HCT116 (cell line): ENCODE measurements at regions not wholly inside any gene's neighbourhood (a gene's known extent, or its start where the extent isn't known, plus 50 kb on each side); places are given as distances from the start of the nearest gene placed in this dataset.

Experiments used
- ATAC-seq: fragments of 200-7000 bp; cut with Tn5 transposase; 2 replicates; pipeline ENCODE4 v1.9.1; 2020; ENCODE audit warnings: mild to moderate bottlenecking, moderate library complexity
- BruUV-seq: library from RNA; stranded (reverse); fragments of 400-500 nt; replicated peaks from 2 replicates; lab custom pipeline; 2021; lab: Mats Ljungman, UMichigan
- CTCF ChIA-PET: fragments of 300-600 bp; sonication (Branson Sonifier 250); formaldehyde crosslinking; loops from one replicate; lab custom pipeline; 2021; ENCODE audit warnings: antibody characterized with exemption; lab: Charles Lee
- POLR2A ChIA-PET: fragments of 300-600, 350-600 bp; sonication (Branson Sonifier 250); formaldehyde crosslinking; loops from one replicate; lab custom pipeline; 2021; ENCODE audit warnings: antibody characterized with exemption; lab: Charles Lee
- RAD21 ChIA-PET, 2 experiments: fragments of 300-600 bp; sonication (Branson Sonifier 250); formaldehyde crosslinking; loops; one replicate each; lab custom pipeline; 2023; ENCODE audit warnings: low total read pairs in 2 of 2; ENCODE audit not compliant: uncharacterized antibody in 2 of 2, unreplicated experiment in 2 of 2, low non-redundant PET in 1 of 2; lab: Charles Lee
- DNase-seq: peaks from one replicate; pipeline ENCODE4 v3.0.0-alpha.2; 2010; ENCODE audit warnings: low read depth, low spot score
- H2AFZ ChIP-seq: fragments of 200-600 bp; shearing (Covaris generic), sonication (generic); 2 replicates; pipeline ENCODE4 v1.6.1; 2017; ENCODE audit warnings: low read depth, mixed run types, mixed read lengths, antibody characterized with exemption, low read length; ENCODE audit not compliant: poor library complexity, severe bottlenecking
- H3K27ac ChIP-seq: 2 replicates; pipeline ENCODE4 v1.5.1; 2012; ENCODE audit warnings: low read depth, low read length
- H3K27me3 ChIP-seq: fragments of 200-600 bp; sonication (generic); 2 replicates; pipeline ENCODE4 v1.6.1; 2016; ENCODE audit warnings: mixed run types, low read length, mixed read lengths; ENCODE audit not compliant: insufficient read depth
- H3K36me3 ChIP-seq, 2 experiments: fragments of 200-500 bp in 1 of 2; fragments of 200-600 bp in 1 of 2; sonication (Bioruptor generic) in 1 of 2; sonication (generic) in 1 of 2; 2 replicates each; pipeline versions ENCODE4 v1.5.1 to v1.6.1; 2014 to 2016; ENCODE audit warnings: low read length in 2 of 2, inconsistent platforms in 1 of 2, mixed read lengths in 1 of 2, mixed run types in 1 of 2; ENCODE audit not compliant: insufficient read depth in 2 of 2, control insufficient read depth in 1 of 2
- H3K4me1 ChIP-seq, 2 experiments: fragments of 200-600 bp in 1 of 2; sonication (generic) in 1 of 2; 2 replicates each; pipeline versions ENCODE4 v1.5.1 to v1.6.1; 2012 to 2017; ENCODE audit warnings: low read length in 2 of 2, inconsistent platforms in 1 of 2, mild to moderate bottlenecking in 1 of 2, mixed read lengths in 1 of 2, mixed run types in 1 of 2, moderate library complexity in 1 of 2; ENCODE audit not compliant: insufficient read depth in 2 of 2, control insufficient read depth in 1 of 2
- H3K4me2 ChIP-seq: fragments of 200-600 bp; sonication (generic); 2 replicates; pipeline ENCODE4 v1.6.1; 2017; ENCODE audit warnings: mixed run types, low read length, mixed read lengths
- H3K4me3 ChIP-seq, 2 experiments: fragments of 200-600 bp in 1 of 2; sonication (generic) in 1 of 2; replicated peaks in 1 of 2; 2 replicates each; pipeline ENCODE4 v1.5.1; 2011 to 2016; ENCODE audit warnings: low read length in 2 of 2, control low read depth in 1 of 2, low read depth in 1 of 2, mild to moderate bottlenecking in 1 of 2, mixed read lengths in 1 of 2, mixed run types in 1 of 2
- H3K79me2 ChIP-seq: fragments of 200-600 bp; sonication (generic); 2 replicates; pipeline ENCODE4 v1.6.1; 2017; ENCODE audit warnings: mild to moderate bottlenecking, mixed run types, low read length, moderate library complexity, mixed read lengths; ENCODE audit not compliant: insufficient read depth
- H3K9ac ChIP-seq: fragments of 200-600 bp; sonication (generic); 2 replicates; pipeline ENCODE4 v1.6.1; 2016; ENCODE audit warnings: low read length, mixed read lengths
- H3K9me2 ChIP-seq: fragments of 200-600 bp; sonication (generic), shearing (Covaris generic); 2 replicates; pipeline ENCODE4 v1.6.1; 2017; ENCODE audit warnings: mixed run types, mild to moderate bottlenecking, moderate library complexity; ENCODE audit not compliant: insufficient read depth
- H3K9me3 ChIP-seq, 2 experiments: fragments of 200-500 bp in 1 of 2; fragments of 200-600 bp in 1 of 2; sonication (Bioruptor generic) in 1 of 2; sonication (generic) in 1 of 2; 2 replicates each; pipeline ENCODE4 v1.6.1; 2014 to 2017; ENCODE audit warnings: low read length in 2 of 2, mixed read lengths in 2 of 2, inconsistent platforms in 1 of 2, low read depth in 1 of 2, mild to moderate bottlenecking in 1 of 2, mixed run types in 1 of 2, moderate library complexity in 1 of 2; ENCODE audit not compliant: control insufficient read depth in 1 of 2, insufficient read depth in 1 of 2
- H4K20me1 ChIP-seq: fragments of 200-600 bp; sonication (generic), shearing (Covaris generic); 2 replicates; pipeline ENCODE4 v1.6.1; 2017; ENCODE audit warnings: mixed run types, mild to moderate bottlenecking, moderate library complexity; ENCODE audit not compliant: insufficient read depth
- CBX3 ChIP-seq: IDR thresholded peaks from 2 replicates; pipeline ENCODE4 v1.6.1; 2012; ENCODE audit warnings: low read depth
- EGR1 ChIP-seq: IDR thresholded peaks from 2 replicates; pipeline ENCODE4 v1.6.1; 2012; ENCODE audit warnings: low read depth
- EZH2 ChIP-seq: fragments of 200-600 bp; sonication (generic); IDR thresholded peaks from 2 replicates; pipeline ENCODE4 v1.6.1; 2017; ENCODE audit warnings: antibody characterized with exemption, mixed run types
- EZH2phosphoT487 ChIP-seq: fragments of 200-600 bp; IDR thresholded peaks from 2 replicates; pipeline ENCODE4 v1.6.1; 2018; ENCODE audit warnings: antibody characterized with exemption, borderline replicate concordance
- POLR2AphosphoS5 ChIP-seq: IDR thresholded peaks from 2 replicates; pipeline ENCODE4 v1.6.1; 2011; ENCODE audit warnings: mild to moderate bottlenecking, low read depth, low read length, moderate library complexity
- SIN3A ChIP-seq: IDR thresholded peaks from 2 replicates; pipeline ENCODE4 v1.6.1; 2012; ENCODE audit warnings: low read depth
- SP1 ChIP-seq: IDR thresholded peaks from 2 replicates; pipeline ENCODE4 v1.6.1; 2012; ENCODE audit warnings: low read depth
- SRF ChIP-seq: IDR thresholded peaks from 2 replicates; pipeline ENCODE4 v1.6.1; 2012; ENCODE audit warnings: low read depth
- TCF7L2 ChIP-seq: IDR thresholded peaks from 2 replicates; pipeline ENCODE4 v1.7.0; 2011; ENCODE audit warnings: borderline replicate concordance, inconsistent platforms; ENCODE audit not compliant: insufficient read depth, insufficient read length; ENCODE audit errors: extremely low read depth
- ZFX ChIP-seq: fragments of 450-650 bp; IDR thresholded peaks from 2 replicates; pipeline ENCODE4 v1.6.1; 2017
- ZNF274 ChIP-seq: fragments of 200-500 bp; sonication (Bioruptor generic); IDR thresholded peaks from 2 replicates; pipeline ENCODE4 v1.6.1; 2014; ENCODE audit warnings: mild to moderate bottlenecking, low read depth, low read length, inconsistent platforms
- intact Hi-C: fragments of 100-400 bp; cut with micrococcal nuclease; formaldehyde crosslinking; loops from 2 replicates; pipeline ENCODE4 v1.10.0; 2022
- TF ChIP-seq, protein P1 (sequence below): IDR thresholded peaks from 2 replicates; pipeline ENCODE4 v1.6.1; 2011; ENCODE audit warnings: mild to moderate bottlenecking, low read length, moderate library complexity; ENCODE audit not compliant: insufficient replicate concordance; ENCODE audit errors: extremely low read depth
- TF ChIP-seq, protein P2 (sequence below), 3 experiments: fragments of 200-600 bp in 1 of 3; sonication (generic) in 1 of 3; IDR thresholded peaks in 2 of 3; conservative IDR thresholded peaks in 1 of 3; 2 replicates each; pipeline ENCODE4 v1.5.1; 2012 to 2017; ENCODE audit warnings: low read depth in 2 of 3, low read length in 2 of 3, antibody characterized with exemption in 1 of 3, borderline replicate concordance in 1 of 3, control low read depth in 1 of 3, mild to moderate bottlenecking in 1 of 3, mixed read lengths in 1 of 3, mixed run types in 1 of 3, moderate library complexity in 1 of 3; ENCODE audit not compliant: insufficient read depth in 1 of 3
- TF ChIP-seq, protein P3 (sequence below): IDR thresholded peaks from 2 replicates; pipeline ENCODE4 v1.6.1; 2012
- TF ChIP-seq, protein P4 (sequence below): IDR thresholded peaks from 2 replicates; pipeline ENCODE4 v1.6.1; 2012

DNA sequence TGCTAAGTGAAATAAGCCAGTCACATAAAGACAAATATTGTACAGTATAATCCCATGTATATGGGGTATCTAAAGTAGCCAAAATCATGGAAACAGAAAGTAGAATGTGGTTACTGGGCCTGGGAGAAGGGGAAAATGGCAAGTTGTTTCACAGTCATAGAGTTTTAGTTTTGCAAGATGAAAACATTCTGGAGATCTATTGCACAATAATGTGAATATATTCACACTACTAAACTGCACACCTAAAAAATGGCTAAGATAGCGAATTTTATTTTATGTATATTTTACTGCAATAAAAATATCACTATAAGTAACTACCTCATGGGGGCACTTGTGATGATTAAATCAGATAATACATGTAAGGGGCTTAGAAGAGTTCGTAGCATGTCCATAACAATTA is 72.0 kb upstream of the ARHGAP32 start:
- CTCF ChIA-PET, result no interaction called here
- BruUV-seq, result no TSS peak
- no peak for DNase-seq

DNA sequence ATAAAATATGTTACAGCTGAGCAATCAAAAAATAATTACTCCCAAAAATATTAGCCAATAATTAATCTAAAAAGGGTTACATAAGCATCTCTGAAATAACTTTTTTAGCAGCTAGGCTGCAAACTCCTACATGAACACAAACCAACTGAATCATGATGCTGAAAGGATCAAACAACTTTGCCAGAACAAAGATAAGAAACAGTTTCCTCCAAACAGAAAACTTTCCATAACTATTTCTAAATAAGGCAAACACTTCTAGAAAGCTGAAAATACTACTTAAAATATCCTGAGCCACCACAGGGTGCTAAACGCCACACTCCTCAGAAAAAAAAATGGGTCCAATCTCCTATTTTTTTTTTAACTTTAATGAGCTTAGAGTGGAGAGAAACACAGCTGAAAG is 68.6 kb upstream of the ARHGAP32 start:
- Histone ChIP-seq H3K4me3 (no peak overlapping the region), H4K20me1 (no peaks in the 10 kb centered on the region), H3K27ac (no peak overlapping the region), H3K27me3 (no peaks in the 10 kb centered on the region), H3K4me2 (no peak overlapping the region), H3K36me3 (no peaks in the 10 kb centered on the region), H3K9ac (no peak overlapping the region), H3K9me3 (no peaks in the 10 kb centered on the region), H3K79me2 (peaks cover 70% of the 10 kb centered on the region), H3K4me1 (peaks cover 5 to 8% of the 10 kb centered on the region in 2 experiments; a peak in 2 of 4 replicates), H2AFZ (no peak overlapping the region), H3K9me2 (no peaks in the 10 kb centered on the region)
- no TSS peak for BruUV-seq
- ATAC-seq (no peak), DNase-seq (no peak)
- TF ChIP-seq ZFX (no peak), EGR1 (no peak), ZNF274 (no peak), SP1 (no peak), EZH2 (no peak), TCF7L2 (no peak), POLR2AphosphoS5 (no peak), EZH2phosphoT487 (no peak), CBX3 (no peak)
- TF ChIP-seq, protein P1, sequence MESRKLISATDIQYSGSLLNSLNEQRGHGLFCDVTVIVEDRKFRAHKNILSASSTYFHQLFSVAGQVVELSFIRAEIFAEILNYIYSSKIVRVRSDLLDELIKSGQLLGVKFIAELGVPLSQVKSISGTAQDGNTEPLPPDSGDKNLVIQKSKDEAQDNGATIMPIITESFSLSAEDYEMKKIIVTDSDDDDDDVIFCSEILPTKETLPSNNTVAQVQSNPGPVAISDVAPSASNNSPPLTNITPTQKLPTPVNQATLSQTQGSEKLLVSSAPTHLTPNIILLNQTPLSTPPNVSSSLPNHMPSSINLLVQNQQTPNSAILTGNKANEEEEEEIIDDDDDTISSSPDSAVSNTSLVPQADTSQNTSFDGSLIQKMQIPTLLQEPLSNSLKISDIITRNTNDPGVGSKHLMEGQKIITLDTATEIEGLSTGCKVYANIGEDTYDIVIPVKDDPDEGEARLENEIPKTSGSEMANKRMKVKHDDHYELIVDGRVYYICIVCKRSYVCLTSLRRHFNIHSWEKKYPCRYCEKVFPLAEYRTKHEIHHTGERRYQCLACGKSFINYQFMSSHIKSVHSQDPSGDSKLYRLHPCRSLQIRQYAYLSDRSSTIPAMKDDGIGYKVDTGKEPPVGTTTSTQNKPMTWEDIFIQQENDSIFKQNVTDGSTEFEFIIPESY, result no peak
- TF ChIP-seq, protein P2, sequence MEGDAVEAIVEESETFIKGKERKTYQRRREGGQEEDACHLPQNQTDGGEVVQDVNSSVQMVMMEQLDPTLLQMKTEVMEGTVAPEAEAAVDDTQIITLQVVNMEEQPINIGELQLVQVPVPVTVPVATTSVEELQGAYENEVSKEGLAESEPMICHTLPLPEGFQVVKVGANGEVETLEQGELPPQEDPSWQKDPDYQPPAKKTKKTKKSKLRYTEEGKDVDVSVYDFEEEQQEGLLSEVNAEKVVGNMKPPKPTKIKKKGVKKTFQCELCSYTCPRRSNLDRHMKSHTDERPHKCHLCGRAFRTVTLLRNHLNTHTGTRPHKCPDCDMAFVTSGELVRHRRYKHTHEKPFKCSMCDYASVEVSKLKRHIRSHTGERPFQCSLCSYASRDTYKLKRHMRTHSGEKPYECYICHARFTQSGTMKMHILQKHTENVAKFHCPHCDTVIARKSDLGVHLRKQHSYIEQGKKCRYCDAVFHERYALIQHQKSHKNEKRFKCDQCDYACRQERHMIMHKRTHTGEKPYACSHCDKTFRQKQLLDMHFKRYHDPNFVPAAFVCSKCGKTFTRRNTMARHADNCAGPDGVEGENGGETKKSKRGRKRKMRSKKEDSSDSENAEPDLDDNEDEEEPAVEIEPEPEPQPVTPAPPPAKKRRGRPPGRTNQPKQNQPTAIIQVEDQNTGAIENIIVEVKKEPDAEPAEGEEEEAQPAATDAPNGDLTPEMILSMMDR (IDR thresholded peaks at IDR 0.05 in 2 of 3, conservative IDR thresholded peaks at IDR 0.05 in 1 of 3; ENCODE audit: borderline replicate concordance in 1 of 3, insufficient read depth in 1 of 3, low read depth in 2 of 3, low read length in 2 of 3), result no peak
- TF ChIP-seq, protein P3, sequence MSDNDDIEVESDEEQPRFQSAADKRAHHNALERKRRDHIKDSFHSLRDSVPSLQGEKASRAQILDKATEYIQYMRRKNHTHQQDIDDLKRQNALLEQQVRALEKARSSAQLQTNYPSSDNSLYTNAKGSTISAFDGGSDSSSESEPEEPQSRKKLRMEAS, result no peak
- POLR2A ChIA-PET, result no interaction called here
- intact Hi-C loops, result no loop called here
- CTCF ChIA-PET, result no interaction called here
- RAD21 ChIA-PET, result no interaction called here

More for the DNA sequence above, 72.0 kb upstream of the ARHGAP32 start:
- Histone ChIP-seq H3K9me2 (no peaks in the 10 kb centered on the region), H3K36me3 (no peaks in the 10 kb centered on the region), H3K4me2 (no peak overlapping the region), H3K9me3 (no peaks in the 10 kb centered on the region), H3K27ac (no peak overlapping the region), H3K4me3 (no peak overlapping the region), H3K79me2 (peaks cover 77% of the 10 kb centered on the region), H3K9ac (no peak overlapping the region), H2AFZ (no peak overlapping the region)
- ChIA-PET POLR2A (no interaction called here), RAD21 (no interaction called here)
- no peak for ATAC-seq
- TF ChIP-seq, protein P4, sequence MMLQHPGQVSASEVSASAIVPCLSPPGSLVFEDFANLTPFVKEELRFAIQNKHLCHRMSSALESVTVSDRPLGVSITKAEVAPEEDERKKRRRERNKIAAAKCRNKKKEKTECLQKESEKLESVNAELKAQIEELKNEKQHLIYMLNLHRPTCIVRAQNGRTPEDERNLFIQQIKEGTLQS, result no peak
- no peak for TF ChIP-seq SRF
- no peak for TF ChIP-seq EZH2phosphoT487
- no peak for TF ChIP-seq SIN3A
- TF ChIP-seq, all 23 proteins: peak for 0
- no peaks in the 10 kb centered on the region for H4K20me1 ChIP-seq
- intact Hi-C loops, result no loop called here
- no peaks in the 10 kb centered on the region for H3K27me3 ChIP-seq
- H3K4me1 ChIP-seq, result peaks cover 11 to 14% of the 10 kb centered on the region in 2 experiments; a peak in 3 of 4 replicates
